CD4-positive, alpha-beta T cell (primary cell): ENCODE measurements at regions not wholly inside any gene's neighbourhood (a gene's known extent, or its start where the extent isn't known, plus 50 kb on each side); places are given as distances from the start of the nearest gene placed in this dataset.

Experiments
- ATAC-seq: fragments of 200-7000 bp; cut with Tn5 transposase; one replicate; pipeline ENCODE4 v1.10.0; 2022; ENCODE audit warnings: mild to moderate bottlenecking; ENCODE audit not compliant: poor library complexity
- CTCF ChIA-PET: fragments of 350-600 bp; sonication (Branson Sonifier 250); formaldehyde crosslinking; loops from one replicate; lab custom pipeline; 2021; ENCODE audit warnings: antibody characterized with exemption, inconsistent platforms; lab: Charles Lee
- POLR2A ChIA-PET: fragments of 350-600 bp; sonication (Branson Sonifier 250); formaldehyde crosslinking; loops from one replicate; lab custom pipeline; 2021; ENCODE audit warnings: antibody characterized with exemption, inconsistent platforms; lab: Charles Lee
- DNase-seq, 14 experiments: peaks; one replicate each; pipeline ENCODE4 v3.0.0-alpha.2; 2013 to 2020; ENCODE audit warnings: mixed read lengths in 2 of 14
- H3K27ac ChIP-seq, 2 donors: one replicate each; pipeline versions ENCODE4 v1.5.1 to v1.7.0; 2013; ENCODE audit warnings: low read length in 2 of 2, low read depth in 1 of 2, mild to moderate bottlenecking in 1 of 2
- H3K27me3 ChIP-seq, 2 experiments: 1 replicate in 1 of 2; 2 replicates in 1 of 2; pipeline versions ENCODE4 v1.6.1 to v1.7.0; 2013; ENCODE audit warnings: low read length in 2 of 2, control low read depth in 1 of 2, mild to moderate bottlenecking in 1 of 2, moderate library complexity in 1 of 2; ENCODE audit not compliant: insufficient read depth in 2 of 2, control insufficient read depth in 1 of 2
- H3K36me3 ChIP-seq: one replicate; pipeline ENCODE4 v1.6.1; 2013; ENCODE audit warnings: low read length, control low read depth; ENCODE audit not compliant: insufficient read depth
- H3K4me1 ChIP-seq: one replicate; pipeline ENCODE4 v1.6.1; 2013; ENCODE audit warnings: low read length, control low read depth; ENCODE audit not compliant: insufficient read depth
- H3K4me3 ChIP-seq: one replicate; pipeline ENCODE4 v1.5.1; 2013; ENCODE audit warnings: mild to moderate bottlenecking, low read length, moderate library complexity
- H3K9me3 ChIP-seq, 2 experiments: 1 replicate in 1 of 2; 2 replicates in 1 of 2; pipeline versions ENCODE4 v1.6.1 to v1.7.0; 2013; ENCODE audit warnings: low read length in 2 of 2, mild to moderate bottlenecking in 2 of 2, control low read depth in 1 of 2, moderate library complexity in 1 of 2; ENCODE audit not compliant: control insufficient read depth in 1 of 2, insufficient read depth in 1 of 2
- H3K27ac Mint-ChIP-seq: one replicate; pipeline ENCODE4 v1.8.0; 2020; ENCODE audit warnings: mixed read lengths
- H3K27me3 Mint-ChIP-seq: one replicate; pipeline ENCODE4 v1.8.0; 2021; ENCODE audit warnings: mixed read lengths
- H3K36me3 Mint-ChIP-seq: one replicate; pipeline ENCODE4 v1.8.0; 2021; ENCODE audit warnings: low read depth, mixed read lengths
- H3K4me1 Mint-ChIP-seq: one replicate; pipeline ENCODE4 v1.8.0; 2021; ENCODE audit warnings: low read depth, mixed read lengths
- H3K4me3 Mint-ChIP-seq: one replicate; pipeline ENCODE4 v1.8.0; 2020; ENCODE audit warnings: mild to moderate bottlenecking, mixed read lengths
- H3K9me3 Mint-ChIP-seq: one replicate; pipeline ENCODE4 v1.8.0; 2020; ENCODE audit warnings: mixed read lengths
- CTCF ChIP-seq: fragments of 200-600 bp; IDR thresholded peaks from one replicate; pipeline ENCODE4 v1.8.0; 2022; ENCODE audit warnings: antibody characterized with exemption, mild to moderate bottlenecking
- intact Hi-C, 2 experiments: fragments of 100-400 bp; cut with DNase I in 1 of 2; cut with micrococcal nuclease in 1 of 2; formaldehyde crosslinking; loops; one replicate each; pipeline versions ENCODE4 v1.15.1 to v1.9.0; 2023 to 2025; cut with DNase I, micrococcal nuclease

GRCh38 chr16:17032332-17032731, 438.4 kb downstream of the XYLT1 start:
- DNase-seq: no peak
- CTCF ChIA-PET: interaction anchor here (0.7 kb wide), 1 partner anchor 22 kb away, joined by 3 read pairs; no protein-coding TSS in a partner anchor
- Histone ChIP-seq H3K27me3 (no peaks in the 10 kb centered on the region), H3K9me3 (no peaks in the 10 kb centered on the region), H3K27ac (no peak overlapping the region), H3K4me1 (peaks cover 5% of the 10 kb centered on the region), H3K36me3 (no peaks in the 10 kb centered on the region), H3K4me3 (no peak overlapping the region)
- TF ChIP-seq CTCF: no peak
- H3K36me3 Mint-ChIP-seq: no peaks in the 10 kb centered on the region
- H3K27ac Mint-ChIP-seq: no peak overlapping the region
- H3K27me3 Mint-ChIP-seq: no peaks in the 10 kb centered on the region
- peaks cover 13% of the 10 kb centered on the region for H3K9me3 Mint-ChIP-seq
- ATAC-seq: no peak
- H3K4me1 Mint-ChIP-seq: peaks cover 10% of the 10 kb centered on the region
- no peak overlapping the region for H3K4me3 Mint-ChIP-seq
- POLR2A ChIA-PET: no interaction called here
- intact Hi-C loops: no loop called here

- Histone ChIP-seq H3K4me1 (no peaks in the 10 kb centered on the region), H3K36me3 (no peaks in the 10 kb centered on the region), H3K27me3 (no peaks in the 10 kb centered on the region), H3K4me3 (no peak overlapping the region), H3K9me3 (no peaks in the 10 kb centered on the region), H3K27ac (no peak overlapping the region)
- H3K36me3 Mint-ChIP-seq: no peaks in the 10 kb centered on the region
- DNase-seq (no peak), ATAC-seq (no peak)
- ChIA-PET CTCF (no interaction called here), POLR2A (no interaction called here)
- H3K27ac Mint-ChIP-seq: no peak overlapping the region
- H3K4me1 Mint-ChIP-seq: no peaks in the 10 kb centered on the region
- peaks cover 6% of the 10 kb centered on the region for H3K9me3 Mint-ChIP-seq
- TF ChIP-seq CTCF: no peak
- H3K27me3 Mint-ChIP-seq: no peaks in the 10 kb centered on the region
- H3K4me3 Mint-ChIP-seq: no peak overlapping the region
- intact Hi-C loops: no loop called here
Measured at GRCh38 chr16:17034477-17035252, 436.1 kb downstream of the XYLT1 start.

GRCh38 chr16:17037499-17037898, 433.3 kb downstream of the XYLT1 start:
- H3K27ac ChIP-seq: no peak overlapping the region
- Mint-ChIP-seq H3K27ac (no peak overlapping the region), H3K4me3 (no peak overlapping the region), H3K9me3 (peaks cover 3% of the 10 kb centered on the region), H3K27me3 (no peaks in the 10 kb centered on the region), H3K4me1 (no peaks in the 10 kb centered on the region), H3K36me3 (no peaks in the 10 kb centered on the region)
- intact Hi-C loops: no loop called here
- no peak for TF ChIP-seq CTCF
- no peaks in the 10 kb centered on the region for H3K9me3 ChIP-seq
- H3K27me3 ChIP-seq: no peaks in the 10 kb centered on the region
- ChIA-PET CTCF (no interaction called here), POLR2A (no interaction called here)
- no peak overlapping the region for H3K4me3 ChIP-seq
- no peaks in the 10 kb centered on the region for H3K4me1 ChIP-seq
- DNase-seq (no peak), ATAC-seq (no peak)
- no peaks in the 10 kb centered on the region for H3K36me3 ChIP-seq
